Tibial artery (tissue), 4 donors: ENCODE measurements at regions not wholly inside any gene's neighbourhood (a gene's known extent, or its start where the extent isn't known, plus 50 kb on each side); places are given as distances from the start of the nearest gene placed in this dataset.

Experiments used
- DNase-seq, 2 donors: peaks; one replicate each; pipeline ENCODE4 v3.0.0-alpha.2; 2019
- H3K27ac ChIP-seq, 2 donors: fragments of 200-600 bp; sonication (generic) in 1 of 2; 1 replicate in 1 of 2; 2 replicates in 1 of 2; pipeline ENCODE4 v1.5.1; 2018 to 2019; ENCODE audit warnings: mild to moderate bottlenecking in 1 of 2
- H3K27me3 ChIP-seq, 2 donors: fragments of 200-600 bp; sonication (generic) in 1 of 2; one replicate each; pipeline versions ENCODE4 v1.5.1 to v1.6.0; 2016 to 2019
- H3K36me3 ChIP-seq, 3 donors: fragments of 200-600 bp; sonication (generic) in 2 of 3; one replicate each; pipeline ENCODE4 v1.5.1; 2016 to 2019; ENCODE audit warnings: mild to moderate bottlenecking in 2 of 3
- H3K4me1 ChIP-seq, 4 donors: fragments of 200-600 bp; sonication (generic) in 2 of 4; 1 replicate in 3 of 4; 2 replicates in 1 of 4; pipeline ENCODE4 v1.5.1; 2016 to 2019
- H3K4me3 ChIP-seq, 2 donors: fragments of 200-600 bp; sonication (generic) in 1 of 2; 1 replicate in 1 of 2; 2 replicates in 1 of 2; pipeline ENCODE4 v1.5.1; 2018 to 2019; ENCODE audit warnings: mild to moderate bottlenecking in 2 of 2
- H3K9me3 ChIP-seq, 3 donors: fragments of 200-600 bp; sonication (generic) in 1 of 3; one replicate each; pipeline ENCODE4 v1.5.1; 2016 to 2019
- intact Hi-C: fragments of 100-400 bp; cut with DNase I; formaldehyde crosslinking; loops from one replicate; pipeline ENCODE4 v1.15.0; 2023; ENCODE audit warnings: low total_unique reads
- TF ChIP-seq, protein P1 (sequence below), 2 experiments: fragments of 200-600 bp in 1 of 2; fragments of 450-650 bp in 1 of 2; IDR thresholded peaks; one replicate each; pipeline ENCODE4 v1.5.1; 2017 to 2019; ENCODE audit warnings: antibody characterized with exemption in 2 of 2, mild to moderate bottlenecking in 1 of 2, moderate library complexity in 1 of 2

DNA sequence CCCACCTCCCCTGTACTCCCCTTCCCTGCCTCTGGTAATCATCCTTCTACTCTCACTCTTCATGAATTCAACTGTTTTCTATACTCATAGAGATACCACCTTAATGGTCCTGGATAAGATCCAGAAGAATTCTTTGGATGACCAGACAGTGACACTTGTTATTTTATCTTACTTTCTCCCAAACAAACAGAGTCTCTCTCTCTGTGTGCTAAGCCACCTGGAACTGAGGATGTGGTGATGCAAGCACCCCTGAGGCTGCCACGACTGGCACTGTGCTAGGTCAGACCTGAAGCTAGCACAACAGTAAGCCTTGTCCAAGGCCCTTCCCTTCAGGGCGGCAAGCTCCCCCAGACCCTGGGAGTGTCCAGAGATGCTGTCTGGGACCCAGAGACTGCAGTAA lies 250.2 kb downstream of the C12orf50 start:
- no peak for DNase-seq
- no peaks in the 10 kb centered on the region for H3K36me3 ChIP-seq
- H3K27me3 ChIP-seq = no peaks in the 10 kb centered on the region
- intact Hi-C loops = no loop called here
- TF ChIP-seq, protein P1, sequence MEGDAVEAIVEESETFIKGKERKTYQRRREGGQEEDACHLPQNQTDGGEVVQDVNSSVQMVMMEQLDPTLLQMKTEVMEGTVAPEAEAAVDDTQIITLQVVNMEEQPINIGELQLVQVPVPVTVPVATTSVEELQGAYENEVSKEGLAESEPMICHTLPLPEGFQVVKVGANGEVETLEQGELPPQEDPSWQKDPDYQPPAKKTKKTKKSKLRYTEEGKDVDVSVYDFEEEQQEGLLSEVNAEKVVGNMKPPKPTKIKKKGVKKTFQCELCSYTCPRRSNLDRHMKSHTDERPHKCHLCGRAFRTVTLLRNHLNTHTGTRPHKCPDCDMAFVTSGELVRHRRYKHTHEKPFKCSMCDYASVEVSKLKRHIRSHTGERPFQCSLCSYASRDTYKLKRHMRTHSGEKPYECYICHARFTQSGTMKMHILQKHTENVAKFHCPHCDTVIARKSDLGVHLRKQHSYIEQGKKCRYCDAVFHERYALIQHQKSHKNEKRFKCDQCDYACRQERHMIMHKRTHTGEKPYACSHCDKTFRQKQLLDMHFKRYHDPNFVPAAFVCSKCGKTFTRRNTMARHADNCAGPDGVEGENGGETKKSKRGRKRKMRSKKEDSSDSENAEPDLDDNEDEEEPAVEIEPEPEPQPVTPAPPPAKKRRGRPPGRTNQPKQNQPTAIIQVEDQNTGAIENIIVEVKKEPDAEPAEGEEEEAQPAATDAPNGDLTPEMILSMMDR (IDR thresholded peaks at IDR 0.05) = no peak
- H3K4me1 ChIP-seq = peaks cover 0 to 7% (median 1%) of the 10 kb centered on the region in 4 donors
- H3K27ac ChIP-seq = no peak overlapping the region
- no peaks in the 10 kb centered on the region for H3K9me3 ChIP-seq
- no peak overlapping the region for H3K4me3 ChIP-seq

DNA sequence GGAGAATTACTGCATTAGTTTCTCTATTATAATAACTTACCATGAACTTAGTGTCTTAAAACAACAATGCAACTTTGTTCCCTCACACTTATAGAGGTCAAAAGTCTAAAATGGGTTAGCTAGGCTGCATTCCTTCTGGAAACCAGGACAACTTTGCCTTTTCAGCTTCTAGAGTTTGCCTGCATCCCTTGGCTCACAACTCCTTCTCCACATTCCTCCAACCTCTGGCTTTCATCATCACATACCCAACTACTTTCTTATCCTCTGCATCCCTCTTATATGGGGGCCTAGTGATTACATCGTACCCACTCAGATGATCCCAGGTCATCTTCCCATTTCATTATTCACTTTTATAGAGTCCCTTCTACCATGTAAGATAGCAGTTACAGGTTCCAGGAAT lies 251.1 kb downstream of the C12orf50 start:
- H3K4me3 ChIP-seq = no peak overlapping the region
- intact Hi-C loops = no loop called here

DNA sequence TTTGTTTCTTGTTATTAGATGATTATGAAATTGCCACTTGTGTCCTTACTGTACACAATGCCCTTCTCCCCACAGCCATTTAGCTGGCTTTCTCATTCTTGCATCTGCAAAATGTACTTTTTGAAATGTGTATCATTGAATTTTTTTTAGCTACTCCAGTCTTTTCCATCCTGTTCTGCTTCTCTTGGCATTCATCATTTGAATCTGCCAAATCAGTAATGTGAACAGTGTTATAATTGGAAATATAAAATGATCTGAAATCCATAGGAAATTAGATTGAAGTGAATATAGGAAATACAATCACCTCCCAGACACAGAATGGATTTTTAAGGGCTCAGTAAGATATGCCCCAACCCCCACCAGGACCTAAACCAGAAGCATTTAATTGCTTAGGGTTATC lies 253.4 kb downstream of the C12orf50 start:
- DNase-seq = no peak
- Histone ChIP-seq H3K27ac (no peak overlapping the region), H3K4me3 (no peak overlapping the region), H3K9me3 (no peaks in the 10 kb centered on the region), H3K36me3 (no peaks in the 10 kb centered on the region), H3K4me1 (peaks cover 0 to 7% (median 1%) of the 10 kb centered on the region in 4 donors), H3K27me3 (no peaks in the 10 kb centered on the region)
- TF ChIP-seq, protein P1 (IDR thresholded peaks at IDR 0.05) = no peak
- intact Hi-C loops = no loop called here

More for the DNA sequence above, 251.1 kb downstream of the C12orf50 start:
- no peaks in the 10 kb centered on the region for H3K27me3 ChIP-seq
- no peak overlapping the region for H3K27ac ChIP-seq
- no peaks in the 10 kb centered on the region for H3K36me3 ChIP-seq
- no peak for DNase-seq
- TF ChIP-seq, protein P1 (IDR thresholded peaks at IDR 0.05) = no peak
- H3K9me3 ChIP-seq = no peaks in the 10 kb centered on the region
- H3K4me1 ChIP-seq = peaks cover 0 to 7% (median 1%) of the 10 kb centered on the region in 4 donors

DNA sequence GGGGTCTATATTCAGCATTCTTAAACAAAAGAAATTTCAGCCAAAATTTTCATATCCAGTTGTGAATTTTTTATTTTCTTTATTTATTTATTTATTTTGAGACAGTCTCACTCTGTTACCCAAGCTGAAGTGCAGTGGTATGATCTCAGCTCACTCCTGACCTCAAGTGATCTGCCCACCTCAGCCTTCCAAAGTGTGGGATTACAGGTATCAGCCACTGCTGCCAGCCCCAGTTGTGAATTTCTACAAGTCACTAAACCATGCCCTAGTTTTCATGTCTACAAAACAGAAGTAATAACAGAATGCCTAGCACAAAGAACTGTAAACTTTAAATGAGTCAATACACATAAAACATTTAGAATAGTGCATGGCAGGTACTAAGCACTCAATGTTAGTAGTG lies 254.2 kb downstream of the C12orf50 start:
- no peak overlapping the region for H3K27ac ChIP-seq
- H3K4me1 ChIP-seq = peaks cover 0 to 7% (median 1%) of the 10 kb centered on the region in 4 donors
- intact Hi-C loops = no loop called here
- TF ChIP-seq, protein P1 (IDR thresholded peaks at IDR 0.05) = no peak
- no peak for DNase-seq
- no peaks in the 10 kb centered on the region for H3K27me3 ChIP-seq
- H3K9me3 ChIP-seq = no peaks in the 10 kb centered on the region
- no peak overlapping the region for H3K4me3 ChIP-seq
- no peaks in the 10 kb centered on the region for H3K36me3 ChIP-seq

- H3K4me3 ChIP-seq = no peak overlapping the region
- intact Hi-C loops = no loop called here
- TF ChIP-seq, protein P1 (IDR thresholded peaks at IDR 0.05) = no peak
- H3K27ac ChIP-seq = no peak overlapping the region
- DNase-seq = no peak
- no peaks in the 10 kb centered on the region for H3K36me3 ChIP-seq
- no peaks in the 10 kb centered on the region for H3K9me3 ChIP-seq
- no peaks in the 10 kb centered on the region for H3K27me3 ChIP-seq
- H3K4me1 ChIP-seq = peaks cover 0 to 7% (median 1%) of the 10 kb centered on the region in 4 donors
Measured at GRCh38 chr12:87772401-87772800, 256.8 kb downstream of the C12orf50 start.
